DOHH2 (cell line): ENCODE measurements at regions not wholly inside any gene's neighbourhood (a gene's known extent, or its start where the extent isn't known, plus 50 kb on each side); places are given as distances from the start of the nearest gene placed in this dataset.
"Not testable (repeated sequence)": the region's sequence is repeated elsewhere in the genome, so short reads cannot be mapped to it uniquely, and the experiment has no call there.

ENCODE experiments used
- H3F3A ChIP-seq: fragments of 200-600 bp; sonication (generic), shearing (Covaris generic); 2 replicates; pipeline ENCODE4 v1.6.0; 2016; ENCODE audit warnings: antibody characterized with exemption, mild to moderate bottlenecking; ENCODE audit not compliant: control insufficient read depth, insufficient read depth
- H3K27ac ChIP-seq: fragments of 200-600 bp; sonication (generic); 2 replicates; pipeline ENCODE4 v1.5.1; 2014; ENCODE audit warnings: low read depth, mild to moderate bottlenecking, low read length, moderate library complexity
- H3K27me3 ChIP-seq: fragments of 200-600 bp; sonication (generic); 2 replicates; pipeline ENCODE4 v1.6.1; 2014; ENCODE audit warnings: mild to moderate bottlenecking, low read length, mixed read lengths; ENCODE audit not compliant: control insufficient read depth
- H3K36me3 ChIP-seq: fragments of 200-600 bp; sonication (generic); 2 replicates; pipeline ENCODE4 v1.6.1; 2014; ENCODE audit warnings: mild to moderate bottlenecking, low read length, moderate library complexity, mixed read lengths; ENCODE audit not compliant: control insufficient read depth
- H3K4me1 ChIP-seq: fragments of 200-600 bp; sonication (generic); 2 replicates; pipeline ENCODE4 v1.6.1; 2014; ENCODE audit warnings: mild to moderate bottlenecking, low read length, mixed read lengths; ENCODE audit not compliant: control insufficient read depth
- H3K4me2 ChIP-seq: fragments of 200-600 bp; sonication (generic); 2 replicates; pipeline ENCODE4 v1.6.0; 2014; ENCODE audit warnings: mild to moderate bottlenecking, low read length, moderate library complexity
- H3K4me3 ChIP-seq: fragments of 200-600 bp; sonication (generic); 2 replicates; pipeline ENCODE4 v1.5.1; 2014; ENCODE audit warnings: mild to moderate bottlenecking, low read length, mixed read lengths
- H3K79me2 ChIP-seq: fragments of 200-600 bp; sonication (generic); 2 replicates; pipeline ENCODE4 v1.6.1; 2014; ENCODE audit warnings: mild to moderate bottlenecking, low read length, mixed read lengths; ENCODE audit not compliant: control insufficient read depth
- H3K9me2 ChIP-seq: fragments of 200-600 bp; sonication (generic); replicated peaks from 2 replicates; pipeline ENCODE4 v1.6.1; 2014; ENCODE audit warnings: mild to moderate bottlenecking, low read length, mixed read lengths; ENCODE audit not compliant: control insufficient read depth
- H3K9me3 ChIP-seq: fragments of 200-600 bp; sonication (generic); 2 replicates; pipeline ENCODE4 v1.6.1; 2014; ENCODE audit warnings: antibody characterized with exemption, low read length, mixed read lengths; ENCODE audit not compliant: control insufficient read depth, insufficient read depth
- H4K20me1 ChIP-seq: fragments of 200-600 bp; sonication (generic); 2 replicates; pipeline ENCODE4 v1.6.0; 2014; ENCODE audit warnings: low read depth, mild to moderate bottlenecking, antibody characterized with exemption, low read length, moderate library complexity; ENCODE audit not compliant: control insufficient read depth, insufficient read depth
- EZH2phosphoT487 ChIP-seq: fragments of 200-600 bp; sonication (generic); IDR thresholded peaks from 2 replicates; pipeline ENCODE4 v1.6.1; 2017; ENCODE audit warnings: borderline replicate concordance, mild to moderate bottlenecking, antibody characterized with exemption, low read length, moderate library complexity, mixed read lengths
- TF ChIP-seq, protein P1 (sequence below): fragments of 200-600 bp; sonication (generic); IDR thresholded peaks from one replicate; pipeline ENCODE4 v1.5.1; 2014; ENCODE audit warnings: antibody characterized with exemption, mild to moderate bottlenecking, low read depth, low read length; ENCODE audit not compliant: poor library complexity, severe bottlenecking

DNA sequence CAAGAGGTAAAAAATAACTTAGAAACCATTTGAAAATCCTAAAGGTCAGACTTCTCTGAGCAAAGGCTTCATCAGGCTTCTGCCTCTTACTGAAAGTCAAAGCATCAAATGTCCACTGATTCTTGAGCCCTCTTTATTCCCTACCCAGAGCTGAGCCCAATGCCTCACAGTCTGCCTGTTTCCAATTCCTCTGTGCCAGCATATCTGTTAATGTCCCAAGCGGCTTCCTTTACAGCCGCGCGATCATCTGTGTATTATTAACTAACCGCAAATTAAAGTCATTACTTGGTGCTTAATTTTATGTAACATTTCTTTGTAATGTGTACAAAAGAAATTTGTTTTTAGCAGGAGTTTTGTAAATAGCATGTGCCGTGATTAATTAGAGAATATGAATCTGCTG is 418.8 kb upstream of the HNRNPA3 start:
- TF ChIP-seq, protein P1, sequence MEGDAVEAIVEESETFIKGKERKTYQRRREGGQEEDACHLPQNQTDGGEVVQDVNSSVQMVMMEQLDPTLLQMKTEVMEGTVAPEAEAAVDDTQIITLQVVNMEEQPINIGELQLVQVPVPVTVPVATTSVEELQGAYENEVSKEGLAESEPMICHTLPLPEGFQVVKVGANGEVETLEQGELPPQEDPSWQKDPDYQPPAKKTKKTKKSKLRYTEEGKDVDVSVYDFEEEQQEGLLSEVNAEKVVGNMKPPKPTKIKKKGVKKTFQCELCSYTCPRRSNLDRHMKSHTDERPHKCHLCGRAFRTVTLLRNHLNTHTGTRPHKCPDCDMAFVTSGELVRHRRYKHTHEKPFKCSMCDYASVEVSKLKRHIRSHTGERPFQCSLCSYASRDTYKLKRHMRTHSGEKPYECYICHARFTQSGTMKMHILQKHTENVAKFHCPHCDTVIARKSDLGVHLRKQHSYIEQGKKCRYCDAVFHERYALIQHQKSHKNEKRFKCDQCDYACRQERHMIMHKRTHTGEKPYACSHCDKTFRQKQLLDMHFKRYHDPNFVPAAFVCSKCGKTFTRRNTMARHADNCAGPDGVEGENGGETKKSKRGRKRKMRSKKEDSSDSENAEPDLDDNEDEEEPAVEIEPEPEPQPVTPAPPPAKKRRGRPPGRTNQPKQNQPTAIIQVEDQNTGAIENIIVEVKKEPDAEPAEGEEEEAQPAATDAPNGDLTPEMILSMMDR, result no peak
- TF ChIP-seq EZH2phosphoT487, result no peak
- H3K4me1 ChIP-seq, result no peaks in the 10 kb centered on the region
- H3F3A ChIP-seq, result no peaks in the 10 kb centered on the region
- no peaks in the 10 kb centered on the region for H4K20me1 ChIP-seq
- H3K4me3 ChIP-seq, result no peak overlapping the region
- H3K79me2 ChIP-seq, result no peaks in the 10 kb centered on the region
- H3K27me3 ChIP-seq, result no peaks in the 10 kb centered on the region
- no peak overlapping the region for H3K4me2 ChIP-seq
- no peaks in the 10 kb centered on the region for H3K36me3 ChIP-seq
- H3K9me2 ChIP-seq, result no peaks in the 10 kb centered on the region
- no peaks in the 10 kb centered on the region for H3K9me3 ChIP-seq
- no peak overlapping the region for H3K27ac ChIP-seq

DNA sequence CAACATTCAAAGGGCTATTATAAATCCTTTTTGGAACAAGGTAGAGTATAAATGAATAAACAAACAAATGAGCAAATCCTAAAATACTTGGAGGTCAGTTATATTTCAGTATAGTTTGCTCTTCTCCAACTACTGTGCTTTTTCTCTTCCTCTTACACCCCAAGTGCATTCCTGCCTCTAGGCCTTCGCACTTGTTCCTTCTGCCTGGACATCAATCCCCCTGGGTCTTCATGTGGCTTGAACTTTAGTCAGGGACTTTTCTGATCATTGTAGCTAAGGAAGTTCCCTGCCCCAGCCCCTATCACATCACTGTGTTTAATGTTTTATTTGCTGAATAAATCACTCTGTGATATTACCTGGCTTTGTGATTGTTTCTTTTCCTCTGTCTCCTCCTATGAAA is 418.2 kb upstream of the HNRNPA3 start:
- H3K36me3 ChIP-seq, result no peaks in the 10 kb centered on the region
- no peak overlapping the region for H3K4me3 ChIP-seq
- H3K9me3 ChIP-seq, result no peaks in the 10 kb centered on the region
- H3K9me2 ChIP-seq, result no peaks in the 10 kb centered on the region
- H3K27ac ChIP-seq, result no peak overlapping the region
- no peaks in the 10 kb centered on the region for H3K79me2 ChIP-seq
- H3K4me2 ChIP-seq, result no peak overlapping the region
- no peaks in the 10 kb centered on the region for H3K4me1 ChIP-seq
- no peak for TF ChIP-seq EZH2phosphoT487
- TF ChIP-seq, protein P1, result no peak
- no peaks in the 10 kb centered on the region for H3K27me3 ChIP-seq
- H4K20me1 ChIP-seq, result no peaks in the 10 kb centered on the region
- no peaks in the 10 kb centered on the region for H3F3A ChIP-seq

DNA sequence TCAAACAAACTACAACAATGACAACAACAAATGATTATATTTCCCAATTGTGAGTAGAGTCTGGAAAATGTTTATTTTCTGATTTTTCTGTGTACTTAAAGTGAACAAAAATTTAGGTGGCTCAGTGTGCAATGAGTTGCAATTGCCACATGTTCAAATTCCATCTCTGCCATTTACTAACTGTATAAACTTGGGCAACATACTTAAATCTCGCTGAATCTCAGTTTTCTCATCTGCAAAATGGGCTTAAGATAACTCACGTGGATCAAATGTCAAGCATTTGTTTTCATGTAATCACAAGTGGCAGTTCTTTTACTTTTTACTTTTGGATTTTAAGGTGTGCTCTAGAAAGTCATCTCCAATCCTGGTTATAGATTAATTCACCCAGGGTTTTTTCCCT is 416.8 kb upstream of the HNRNPA3 start:
- Histone ChIP-seq H3K9me3 (no peaks in the 10 kb centered on the region), H3K27ac (no peak overlapping the region), H3K4me1 (no peaks in the 10 kb centered on the region), H3K79me2 (no peaks in the 10 kb centered on the region), H3K4me3 (no peak overlapping the region), H3K4me2 (no peak overlapping the region), H3F3A (no peaks in the 10 kb centered on the region), H3K9me2 (no peaks in the 10 kb centered on the region), H3K36me3 (no peaks in the 10 kb centered on the region), H4K20me1 (no peaks in the 10 kb centered on the region), H3K27me3 (no peaks in the 10 kb centered on the region)
- TF ChIP-seq EZH2phosphoT487, result no peak
- TF ChIP-seq, protein P1, result no peak

DNA sequence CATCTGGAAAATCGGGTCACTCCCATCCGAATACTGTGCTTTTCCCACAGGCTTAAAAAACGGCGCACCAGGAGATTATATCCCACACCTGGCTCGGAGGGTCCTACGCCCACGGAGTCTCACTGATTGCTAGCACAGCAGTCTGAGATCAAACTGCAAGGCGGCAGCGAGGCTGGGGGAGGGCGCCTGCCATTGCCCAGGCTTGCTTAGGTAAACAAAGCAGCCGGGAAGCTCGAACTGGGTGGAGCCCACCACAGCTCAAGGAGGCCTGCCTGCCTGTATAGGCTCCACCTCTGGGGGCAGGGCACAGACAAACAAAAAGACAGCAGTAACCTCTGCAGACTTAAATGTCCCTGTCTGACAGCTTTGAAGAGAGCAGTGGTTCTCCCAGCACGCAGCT is 415.9 kb upstream of the HNRNPA3 start:
- not testable (repeated sequence) for H3K9me3 ChIP-seq

More for the DNA sequence above, 415.9 kb upstream of the HNRNPA3 start:
- not testable (repeated sequence) for H3K9me2 ChIP-seq, H4K20me1 ChIP-seq, H3K36me3 ChIP-seq, H3F3A ChIP-seq, H3K79me2 ChIP-seq, H3K4me1 ChIP-seq, H3K27me3 ChIP-seq, H3K4me2 ChIP-seq, H3K4me3 ChIP-seq, H3K27ac ChIP-seq
